ENCODE measurements at regions not wholly inside any gene's neighbourhood (a gene's known extent, or its start where the extent isn't known, plus 50 kb on each side); places are given as distances from the start of the nearest gene placed in this dataset.

- intact Hi-C loops (cut with DNase I; ENCODE audit: low total_unique reads), result no loop called here
- no peak overlapping the region for H3K4me3 ChIP-seq
- H3K4me1 ChIP-seq, result peaks cover 0 to 4% (median 2%) of the 10 kb centered on the region in 4 donors
These were observed 135.9 kb upstream of the PODXL start for GRCh38 chr7:131692131-131692960.

GRCh38 chr7:131691454-131692130 lies 135.2 kb upstream of the PODXL start:
- H3K4me3 ChIP-seq, result no peak overlapping the region
- H3K4me1 ChIP-seq, result peaks cover 0 to 4% (median 2%) of the 10 kb centered on the region in 4 donors
- no peak for DNase-seq
- no peak for TF ChIP-seq CTCF (IDR thresholded peaks at IDR 0.05)
- no peaks in the 10 kb centered on the region for H3K9me3 ChIP-seq
- H3K36me3 ChIP-seq, result no peaks in the 10 kb centered on the region
- intact Hi-C loops (cut with DNase I; ENCODE audit: low total_unique reads), result no loop called here
- H3K27ac ChIP-seq, result no peak overlapping the region
- peaks cover 0 to 68% of the 10 kb centered on the region in 2 donors for H3K27me3 ChIP-seq

More at GRCh38 chr7:131692131-131692960, 135.9 kb upstream of the PODXL start:
- H3K27me3 ChIP-seq, result peaks cover 0 to 62% of the 10 kb centered on the region in 2 donors
- H3K36me3 ChIP-seq, result no peaks in the 10 kb centered on the region
- DNase-seq, result no peak
- H3K9me3 ChIP-seq, result no peaks in the 10 kb centered on the region
- peak; percentile 30 to 55 for TF ChIP-seq CTCF (IDR thresholded peaks at IDR 0.05)
- H3K27ac ChIP-seq, result no peak overlapping the region

GRCh38 chr7:131690441-131690840 lies 134.0 kb upstream of the PODXL start:
- Histone ChIP-seq H3K27me3 (peaks cover 0 to 72% of the 10 kb centered on the region in 2 donors), H3K36me3 (no peaks in the 10 kb centered on the region), H3K4me1 (peaks cover 0 to 4% (median 2%) of the 10 kb centered on the region in 4 donors), H3K4me3 (no peak overlapping the region), H3K9me3 (no peaks in the 10 kb centered on the region), H3K27ac (no peak overlapping the region)
- intact Hi-C loops (cut with DNase I; ENCODE audit: low total_unique reads), result no loop called here
- DNase-seq, result no peak
- TF ChIP-seq CTCF (IDR thresholded peaks at IDR 0.05), result no peak

DNA sequence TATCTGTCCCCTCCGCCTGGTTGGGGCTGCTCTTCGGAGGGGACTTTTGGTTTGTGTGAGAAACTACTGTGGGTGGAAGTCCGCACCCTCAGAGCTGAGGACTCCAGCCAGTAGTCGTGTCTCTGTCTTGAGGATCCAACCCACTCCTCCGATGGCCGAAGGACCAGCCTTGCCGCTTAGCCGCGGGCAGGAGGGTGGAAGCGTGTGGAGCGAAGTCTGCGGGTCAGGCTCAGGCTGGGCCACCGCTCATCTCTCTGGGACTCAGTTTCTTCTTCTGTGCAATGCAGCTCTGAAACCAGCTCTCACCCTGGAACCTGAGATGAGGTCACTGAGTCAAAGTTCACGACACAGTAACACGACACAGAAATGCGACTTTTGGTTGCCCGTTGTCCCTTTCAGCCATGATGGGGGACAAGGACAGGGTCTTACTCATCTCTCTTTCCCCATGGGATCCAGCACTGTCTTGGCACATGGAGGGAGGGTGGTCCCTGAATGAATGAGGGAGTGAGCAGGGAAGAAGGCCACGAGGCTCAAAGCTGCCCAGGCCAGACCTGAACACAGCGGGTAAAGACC lies 133.3 kb upstream of the PODXL start:
- no peak for TF ChIP-seq CTCF (IDR thresholded peaks at IDR 0.05)
- Histone ChIP-seq H3K27me3 (peaks cover 0 to 72% of the 10 kb centered on the region in 2 donors), H3K9me3 (no peaks in the 10 kb centered on the region), H3K36me3 (no peaks in the 10 kb centered on the region), H3K27ac (no peak overlapping the region), H3K4me1 (peaks cover 0 to 4% (median 2%) of the 10 kb centered on the region in 4 donors), H3K4me3 (no peak overlapping the region)
- intact Hi-C loops (cut with DNase I; ENCODE audit: low total_unique reads), result loop anchor here (5.0 kb wide), 1 partner anchor 888 kb away; the partner anchor contains the start of gene PLXNA4
- DNase-seq, result no peak

- intact Hi-C loops (cut with DNase I; ENCODE audit: low total_unique reads), result loop anchor here (5.0 kb wide), 1 partner anchor 888 kb away; the partner anchor contains the start of gene PLXNA4
These were observed 132.6 kb upstream of the PODXL start for GRCh38 chr7:131688738-131689661.

More at GRCh38 chr7:131688738-131689661, 132.6 kb upstream of the PODXL start:
- peak; percentile 59 to 73 for DNase-seq
- Histone ChIP-seq H3K27ac (no peak overlapping the region), H3K4me1 (peaks cover 0 to 4% (median 2%) of the 10 kb centered on the region in 4 donors), H3K36me3 (no peaks in the 10 kb centered on the region), H3K4me3 (no peak overlapping the region), H3K27me3 (peaks cover 0 to 65% of the 10 kb centered on the region in 2 donors), H3K9me3 (no peaks in the 10 kb centered on the region)
- peak; percentile 88 to 91 for TF ChIP-seq CTCF (IDR thresholded peaks at IDR 0.05)
